GM21619 (cell line): ENCODE measurements at regions not wholly inside any gene's neighbourhood (a gene's known extent, or its start where the extent isn't known, plus 50 kb on each side); places are given as distances from the start of the nearest gene placed in this dataset.

ENCODE experiments used
- ATAC-seq: cut with Tn5 transposase; IDR thresholded peaks from one replicate; pipeline ENCODE4 v1.9.1; 2021; ENCODE audit not compliant: unreplicated experiment

GRCh38 chr2:60172801-60173200, 380.7 kb downstream of the BCL11A start:
- ATAC-seq = no peak

GRCh38 chr2:60170272-60170671, 383.2 kb downstream of the BCL11A start:
- ATAC-seq = no peak

DNA sequence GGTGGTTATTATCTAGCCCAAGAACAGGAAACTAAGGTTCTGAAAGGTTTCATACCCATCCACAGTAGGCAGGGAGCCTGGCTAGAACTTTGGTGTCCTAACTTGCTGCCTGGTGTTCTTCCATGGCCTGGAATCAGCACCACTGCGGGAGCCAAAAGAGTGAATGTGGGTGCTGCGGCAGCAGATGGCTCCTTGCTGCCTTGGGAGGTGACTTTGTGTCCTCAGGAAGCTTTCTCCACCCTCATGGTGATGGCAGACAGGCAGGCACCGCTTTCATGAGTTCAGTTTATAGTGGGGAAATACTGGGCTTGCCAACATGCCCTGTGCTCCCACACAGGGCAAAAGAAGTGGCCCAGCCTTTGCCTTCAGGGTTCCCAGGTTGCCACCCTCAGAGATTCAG, 385.2 kb downstream of the BCL11A start:
- no peak for ATAC-seq

DNA sequence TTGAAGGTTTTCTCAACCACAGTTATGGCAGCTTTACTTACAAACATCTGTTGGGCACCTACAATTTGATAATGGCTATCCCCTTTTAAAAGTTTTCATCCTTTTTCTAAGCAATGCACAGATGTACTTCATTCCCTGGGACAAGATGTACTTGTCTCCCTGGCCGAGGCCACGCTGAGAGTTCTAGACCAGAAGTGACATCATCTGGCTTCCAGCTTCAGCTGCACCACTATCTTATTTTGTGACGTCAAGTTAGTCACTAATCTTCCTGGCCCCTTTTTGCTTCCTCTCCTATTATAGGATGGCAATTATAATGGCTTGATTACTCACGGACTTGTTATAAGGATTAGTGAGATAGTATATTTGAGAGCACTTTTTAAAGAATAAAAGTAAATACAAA, 386.4 kb downstream of the BCL11A start:
- no peak for ATAC-seq

DNA sequence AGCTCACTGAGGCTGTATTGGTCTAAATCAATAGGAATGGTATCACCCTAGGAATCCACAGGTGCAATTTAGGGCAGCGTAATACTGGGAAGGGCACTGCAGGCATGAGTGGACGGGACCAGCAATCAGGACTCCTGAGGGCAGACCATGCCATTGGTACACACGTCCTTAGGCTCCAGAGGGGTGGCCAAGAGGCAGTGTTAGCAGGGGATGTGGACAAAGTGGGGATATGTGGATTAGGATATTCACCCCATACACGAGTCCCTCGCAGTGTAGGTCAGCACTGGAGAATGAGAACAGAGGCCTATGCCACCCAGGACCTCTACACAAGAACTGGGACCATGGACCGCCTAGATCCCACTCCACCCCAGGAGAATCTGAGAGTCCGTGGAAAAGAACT, 389.8 kb downstream of the BCL11A start:
- no peak for ATAC-seq

GRCh38 chr2:60159519-60159918, 393.9 kb downstream of the BCL11A start:
- no peak for ATAC-seq

DNA sequence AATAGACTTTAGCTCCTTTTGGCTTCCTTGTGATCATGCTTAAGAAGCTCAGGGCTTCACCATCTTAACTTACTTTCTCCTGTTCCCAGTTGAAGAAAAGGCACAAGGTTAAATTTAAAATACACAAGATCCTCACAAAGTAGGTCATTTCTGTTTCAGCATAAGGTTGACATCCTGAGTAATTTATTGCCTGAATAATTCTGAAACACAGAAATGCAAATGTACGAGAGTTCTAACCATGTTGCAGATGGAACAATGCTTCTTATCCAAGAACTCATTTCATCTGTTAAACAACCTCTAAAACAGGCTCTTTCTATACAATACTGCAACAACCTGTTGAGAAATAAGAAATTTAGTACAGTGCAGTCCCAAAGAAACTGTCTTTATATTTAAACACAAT, 395.2 kb downstream of the BCL11A start:
- peak; percentile 64 for ATAC-seq

DNA sequence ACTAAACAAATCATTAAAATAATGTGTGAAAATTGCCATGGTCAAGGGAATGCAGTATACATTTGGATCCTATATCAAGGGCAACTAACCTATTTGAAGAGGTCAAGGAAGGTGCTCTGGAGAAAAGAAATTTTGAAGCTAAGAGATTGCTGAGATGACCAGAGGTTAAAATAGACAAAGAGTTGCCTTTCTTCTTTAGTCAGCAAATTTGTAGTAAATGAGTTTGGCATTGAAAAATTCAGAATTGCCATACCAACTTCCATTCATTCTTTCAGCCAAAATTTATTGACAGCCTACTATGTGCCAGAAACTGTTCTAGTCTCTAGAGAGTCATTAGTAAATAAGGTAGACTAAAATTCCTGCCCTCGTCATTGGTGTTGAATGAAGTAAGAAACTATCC, 396.2 kb downstream of the BCL11A start:
- no peak for ATAC-seq

GRCh38 chr2:60154142-60154541, 399.3 kb downstream of the BCL11A start:
- no peak for ATAC-seq

DNA sequence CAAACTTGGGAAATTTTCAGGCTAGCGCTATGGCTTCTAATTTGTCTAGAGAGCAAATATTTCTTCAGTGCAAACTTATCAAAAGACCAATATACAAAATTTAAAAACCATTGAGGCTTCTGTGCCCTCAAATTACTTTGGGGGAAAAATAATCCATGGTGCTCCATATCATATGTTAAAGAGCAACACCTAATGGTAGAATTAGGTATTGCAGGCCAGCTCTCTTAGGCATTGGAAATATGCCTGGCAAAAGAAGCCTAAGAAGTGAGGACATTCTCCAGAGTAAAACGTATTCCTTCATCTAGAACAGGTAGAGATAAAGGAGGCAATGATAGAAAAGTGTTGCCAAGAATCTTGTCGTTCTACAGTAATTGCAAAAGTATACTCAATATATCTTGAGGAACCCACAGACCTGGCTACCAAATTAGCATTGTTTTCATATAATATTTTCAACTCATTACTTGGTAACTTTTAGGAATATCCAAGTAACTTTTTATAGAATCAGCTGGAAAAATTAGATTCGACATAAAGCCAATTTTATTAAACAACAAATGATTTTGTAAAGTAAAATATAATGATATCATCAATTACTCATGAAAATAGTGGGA, 401.1 kb downstream of the BCL11A start:
- no peak for ATAC-seq

DNA sequence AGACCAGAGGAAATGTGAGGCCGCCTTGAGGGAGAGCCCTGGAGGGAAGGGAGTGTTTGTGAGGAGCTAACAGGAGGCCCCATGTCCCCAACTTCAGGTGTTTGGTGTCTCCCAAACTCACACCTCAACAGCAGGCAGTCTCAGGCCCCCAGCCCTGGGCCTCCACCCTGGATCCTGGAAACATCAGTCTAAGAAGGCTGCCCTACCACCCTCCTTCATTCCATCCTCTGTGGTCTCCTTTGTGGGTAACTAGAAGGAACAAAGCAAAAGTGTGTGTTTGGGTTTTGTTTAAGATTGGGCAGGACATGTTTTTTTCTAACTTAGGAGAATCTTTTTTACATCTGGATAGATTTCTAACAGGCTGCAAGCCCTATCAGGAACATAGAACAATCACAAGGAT, 404.3 kb downstream of the BCL11A start:
- no peak for ATAC-seq

- no peak for ATAC-seq
Measured at GRCh38 chr2:60148716-60149115, 404.7 kb downstream of the BCL11A start.

- no peak for ATAC-seq
Measured at GRCh38 chr2:60140185-60140584, 413.3 kb downstream of the BCL11A start.

- no peak for ATAC-seq
Measured at GRCh38 chr2:60136913-60137312, 416.5 kb downstream of the BCL11A start.

DNA sequence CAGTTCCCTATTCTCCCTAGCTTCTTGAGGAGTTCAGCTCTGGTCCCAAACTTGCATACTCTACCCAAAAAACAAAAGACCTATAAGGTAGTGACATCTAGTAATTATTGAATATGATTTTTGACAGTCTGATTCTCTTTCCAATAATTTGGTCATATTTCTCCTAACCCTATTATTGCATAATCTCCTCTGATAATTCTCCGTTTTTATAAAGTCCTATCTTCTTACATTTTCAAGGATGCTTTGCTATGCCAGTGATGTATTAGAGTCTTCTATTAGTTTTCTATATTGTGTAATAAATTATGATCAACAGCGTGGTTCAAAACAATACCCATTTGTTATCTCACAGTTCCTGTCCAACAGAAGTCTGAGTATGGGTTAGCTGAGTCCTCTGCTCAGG, 426.3 kb downstream of the BCL11A start:
- ATAC-seq = no peak

DNA sequence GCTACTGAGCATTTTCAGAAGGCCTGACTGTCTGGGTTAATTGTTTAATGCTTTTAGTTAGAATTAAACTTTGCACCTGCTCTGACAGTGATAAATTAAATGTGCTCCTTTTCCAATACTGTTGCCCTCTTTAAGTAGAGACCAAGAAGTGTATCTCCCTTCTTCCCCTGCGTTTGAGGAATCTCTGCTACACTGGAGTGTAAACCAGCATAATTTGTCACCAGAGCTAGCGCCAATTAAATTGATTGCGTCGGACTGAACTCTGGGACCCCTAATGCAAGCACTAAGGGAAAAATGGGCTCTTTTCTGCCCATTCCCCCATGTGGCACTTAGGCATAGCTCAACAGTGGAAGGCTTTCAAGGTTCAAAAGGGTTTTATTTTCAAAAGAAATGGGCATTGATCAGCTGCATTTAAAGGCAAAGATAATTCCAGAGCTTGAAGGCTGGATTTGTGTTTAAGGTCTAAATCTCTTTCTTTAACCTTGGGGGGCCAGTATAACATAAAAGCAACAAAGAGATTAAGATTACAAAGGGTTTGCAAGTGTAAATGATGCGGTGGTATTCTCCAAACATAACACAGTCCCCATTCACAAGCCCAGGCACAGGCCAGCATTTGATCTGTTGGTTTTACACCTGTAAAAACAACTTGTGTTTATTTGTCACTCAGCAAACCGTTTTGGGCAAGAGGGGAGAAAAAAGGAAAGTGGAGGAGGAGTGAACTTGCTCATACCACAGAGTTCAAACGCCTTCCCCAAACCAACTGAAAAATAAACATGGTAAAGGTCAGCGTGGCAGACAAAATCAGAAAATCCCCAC, 427.6 kb downstream of the BCL11A start:
- ATAC-seq = no peak

GRCh38 chr2:60119778-60120177, 433.7 kb downstream of the BCL11A start:
- no peak for ATAC-seq

GRCh38 chr2:60118917-60119316, 434.5 kb downstream of the BCL11A start:
- no peak for ATAC-seq

DNA sequence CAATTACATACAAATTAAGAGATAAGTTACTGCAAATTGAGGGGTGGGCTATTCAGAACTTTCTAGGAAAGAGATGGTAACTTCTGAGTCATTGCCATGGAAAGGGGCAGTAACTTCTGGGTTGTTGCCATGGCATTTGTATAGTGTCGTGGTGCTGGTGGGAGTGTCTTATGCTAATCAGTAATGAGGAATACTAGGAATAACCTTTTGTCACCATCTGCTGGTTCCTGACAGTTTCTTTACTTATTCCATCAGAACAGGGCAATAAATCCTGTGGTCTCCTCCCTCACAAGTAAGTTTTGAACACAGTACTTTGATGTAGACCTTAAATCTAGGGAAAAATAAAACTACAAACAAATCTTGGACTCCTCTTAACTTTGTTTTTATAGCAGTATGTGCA, 435.4 kb downstream of the BCL11A start:
- ATAC-seq = no peak

- ATAC-seq = no peak
Measured at GRCh38 chr2:60116161-60116875, 437.1 kb downstream of the BCL11A start.

DNA sequence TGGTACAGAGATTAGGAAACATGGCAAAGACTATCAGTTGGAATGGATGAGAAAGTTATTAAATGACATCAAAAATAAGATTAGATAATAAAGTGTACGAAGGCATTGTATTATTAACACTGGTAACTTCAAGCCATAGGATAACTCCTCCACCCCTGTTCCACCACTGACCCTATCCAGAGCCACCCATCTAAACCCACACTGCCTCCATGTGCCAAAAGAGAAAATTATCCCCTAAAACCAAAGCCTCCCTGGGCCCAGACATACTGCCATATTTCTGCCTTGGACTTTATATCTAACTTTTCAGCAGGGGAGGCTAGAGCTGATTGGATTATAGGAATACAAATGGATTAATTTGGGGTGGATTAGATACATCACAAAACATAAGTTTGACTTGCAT, 443.7 kb downstream of the BCL11A start:
- no peak for ATAC-seq
